ENCODE measurements at regions not wholly inside any gene's neighbourhood (a gene's known extent, or its start where the extent isn't known, plus 50 kb on each side); places are given as distances from the start of the nearest gene placed in this dataset.
A peak's percentile ranks its signal among the peaks of the same experiment; 100 is the strongest.

- peak; percentile 34 for DNase-seq
Observed at GRCh38 chr3:182710557-182711157, 82.6 kb upstream of the ATP11B start.

- DNase-seq = no peak
Observed at GRCh38 chr3:182711261-182711683, 82.0 kb upstream of the ATP11B start.

- DNase-seq = no peak
Observed at GRCh38 chr3:182711853-182712252, 81.5 kb upstream of the ATP11B start.

- DNase-seq = no peak
Observed at GRCh38 chr3:182713111-182713510, 80.2 kb upstream of the ATP11B start.

GRCh38 chr3:182713743-182714517, 79.4 kb upstream of the ATP11B start:
- peak; percentile 67 for DNase-seq

- no peak for DNase-seq
Observed at GRCh38 chr3:182715006-182715405, 78.3 kb upstream of the ATP11B start.

- no peak for DNase-seq
Observed at GRCh38 chr3:182716114-182716688, 77.1 kb upstream of the ATP11B start.

- no peak for DNase-seq
Observed at GRCh38 chr3:182717216-182717615, 76.1 kb upstream of the ATP11B start.

GRCh38 chr3:182722907-182723306, 70.4 kb upstream of the ATP11B start:
- DNase-seq = no peak

GRCh38 chr3:182723596-182723995, 69.7 kb upstream of the ATP11B start:
- DNase-seq = no peak

GRCh38 chr3:182725372-182726251, 67.7 kb upstream of the ATP11B start:
- DNase-seq = peak; percentile 7

- DNase-seq = no peak
Observed at GRCh38 chr3:182726258-182727142, 66.8 kb upstream of the ATP11B start.

GRCh38 chr3:182728238-182728637, 65.1 kb upstream of the ATP11B start:
- no peak for DNase-seq

- no peak for DNase-seq
Observed at GRCh38 chr3:182729903-182730674, 63.2 kb upstream of the ATP11B start.

GRCh38 chr3:182730675-182731042, 62.6 kb upstream of the ATP11B start:
- no peak for DNase-seq

GRCh38 chr3:182731764-182732163, 61.5 kb upstream of the ATP11B start:
- no peak for DNase-seq

- no peak for DNase-seq
Observed at GRCh38 chr3:182732232-182733015, 60.9 kb upstream of the ATP11B start.

GRCh38 chr3:182735672-182736071, 57.6 kb upstream of the ATP11B start:
- DNase-seq = peak; percentile 27

GRCh38 chr3:182737825-182738224, 55.5 kb upstream of the ATP11B start:
- no peak for DNase-seq

GRCh38 chr3:182738583-182739411, 54.5 kb upstream of the ATP11B start:
- no peak for DNase-seq

All from HCEC 1CT (cell line).